ENCODE measurements at regions not wholly inside any gene's neighbourhood (a gene's known extent, or its start where the extent isn't known, plus 50 kb on each side); places are given as distances from the start of the nearest gene placed in this dataset.
A peak's percentile ranks its signal among the peaks of the same experiment; 100 is the strongest.
"Not testable (repeated sequence)": the region's sequence is repeated elsewhere in the genome, so short reads cannot be mapped to it uniquely, and the experiment has no call there.

GRCh38 chr4:131635191-131635590, 1513.9 kb upstream of the PCDH10 start:
- DNase-seq (ENCODE audit: low read depth in 2 of 2): no peak

GRCh38 chr4:131638781-131639180, 1510.3 kb upstream of the PCDH10 start:
- DNase-seq (ENCODE audit: low read depth in 2 of 2): no peak

GRCh38 chr4:131644619-131645018, 1504.5 kb upstream of the PCDH10 start:
- DNase-seq (ENCODE audit: low read depth in 2 of 2): no peak

GRCh38 chr4:131649227-131649626, 1499.9 kb upstream of the PCDH10 start:
- no peak for DNase-seq (ENCODE audit: low read depth in 2 of 2)

- DNase-seq (ENCODE audit: low read depth in 2 of 2): no peak
Measured at GRCh38 chr4:131650951-131651350, 1498.1 kb upstream of the PCDH10 start.

- DNase-seq (ENCODE audit: low read depth in 2 of 2): not testable (repeated sequence)
Measured at GRCh38 chr4:131683314-131683713, 1465.8 kb upstream of the PCDH10 start.

- no peak for DNase-seq (ENCODE audit: low read depth in 2 of 2)
Measured at GRCh38 chr4:131721883-131722282, 1427.2 kb upstream of the PCDH10 start.

- not testable (repeated sequence) for DNase-seq (ENCODE audit: low read depth in 2 of 2)
Measured at GRCh38 chr4:131723069-131723468, 1426.0 kb upstream of the PCDH10 start.

GRCh38 chr4:131724847-131725246, 1424.2 kb upstream of the PCDH10 start:
- peak in 1 of 2 donors; percentile 39 for DNase-seq (ENCODE audit: low read depth in 2 of 2)

GRCh38 chr4:131725521-131725920, 1423.6 kb upstream of the PCDH10 start:
- not testable (repeated sequence) for DNase-seq (ENCODE audit: low read depth in 2 of 2)

- not testable (repeated sequence) for DNase-seq (ENCODE audit: low read depth in 2 of 2)
Measured at GRCh38 chr4:131726940-131727339, 1422.2 kb upstream of the PCDH10 start.

- DNase-seq (ENCODE audit: low read depth in 2 of 2): not testable (repeated sequence)
Measured at GRCh38 chr4:131727418-131727817, 1421.7 kb upstream of the PCDH10 start.

- DNase-seq (ENCODE audit: low read depth in 2 of 2): not testable (repeated sequence)
Measured at GRCh38 chr4:131729205-131729604, 1419.9 kb upstream of the PCDH10 start.

- DNase-seq (ENCODE audit: low read depth in 2 of 2): not testable (repeated sequence)
Measured at GRCh38 chr4:131729716-131730398, 1419.2 kb upstream of the PCDH10 start.

GRCh38 chr4:131730574-131730973, 1418.5 kb upstream of the PCDH10 start:
- DNase-seq (ENCODE audit: low read depth in 2 of 2): not testable (repeated sequence)

GRCh38 chr4:131732034-131732630, 1417.0 kb upstream of the PCDH10 start:
- not testable (repeated sequence) for DNase-seq (ENCODE audit: low read depth in 2 of 2)

GRCh38 chr4:131734321-131734720, 1414.8 kb upstream of the PCDH10 start:
- not testable (repeated sequence) for DNase-seq (ENCODE audit: low read depth in 2 of 2)

GRCh38 chr4:131734851-131735385, 1414.2 kb upstream of the PCDH10 start:
- not testable (repeated sequence) for DNase-seq (ENCODE audit: low read depth in 2 of 2)

GRCh38 chr4:131738991-131739390, 1410.1 kb upstream of the PCDH10 start:
- not testable (repeated sequence) for DNase-seq (ENCODE audit: low read depth in 2 of 2)

GRCh38 chr4:131741836-131742235, 1407.3 kb upstream of the PCDH10 start:
- not testable (repeated sequence) for DNase-seq (ENCODE audit: low read depth in 2 of 2)

- DNase-seq (ENCODE audit: low read depth in 2 of 2): not testable (repeated sequence)
Measured at GRCh38 chr4:131742536-131743205, 1406.4 kb upstream of the PCDH10 start.

- DNase-seq (ENCODE audit: low read depth in 2 of 2): not testable (repeated sequence)
Measured at GRCh38 chr4:131743348-131743747, 1405.7 kb upstream of the PCDH10 start.
